HUES64 (cell line): ENCODE measurements at regions not wholly inside any gene's neighbourhood (a gene's known extent, or its start where the extent isn't known, plus 50 kb on each side); places are given as distances from the start of the nearest gene placed in this dataset.

ENCODE experiments used
- H3K27ac ChIP-seq: 2 replicates; pipeline ENCODE4 v1.7.0; 2013; ENCODE audit warnings: low read depth, low read length, inconsistent platforms
- H3K27me3 ChIP-seq: 2 replicates; pipeline ENCODE4 v1.6.1; 2013; ENCODE audit warnings: mild to moderate bottlenecking, low read length; ENCODE audit not compliant: insufficient read depth
- H3K36me3 ChIP-seq: 2 replicates; pipeline ENCODE4 v1.6.1; 2013; ENCODE audit warnings: mild to moderate bottlenecking, low read length; ENCODE audit not compliant: insufficient read depth
- H3K4me1 ChIP-seq: 2 replicates; pipeline ENCODE4 v1.6.1; 2013; ENCODE audit warnings: mild to moderate bottlenecking, low read length, moderate library complexity; ENCODE audit not compliant: insufficient read depth
- H3K4me3 ChIP-seq: 2 replicates; pipeline ENCODE4 v1.5.1; 2013; ENCODE audit warnings: mild to moderate bottlenecking, low read length, moderate library complexity
- H3K9ac ChIP-seq: 2 replicates; pipeline ENCODE4 v1.6.1; 2013; ENCODE audit warnings: mild to moderate bottlenecking, low read depth, low read length
- H3K9me3 ChIP-seq: 2 replicates; pipeline ENCODE4 v1.6.1; 2013; ENCODE audit warnings: low read depth, low read length; ENCODE audit not compliant: insufficient read depth
- WGBS: fragments of 150-250, 120-280 bp; methylation state at CpG from one replicate; pipeline ENCODE4 v1.1.7; 2013; ENCODE audit warnings: missing lambda C conversion rate; 5-methylcytosine and 5-hydroxymethylcytosine counted together

DNA sequence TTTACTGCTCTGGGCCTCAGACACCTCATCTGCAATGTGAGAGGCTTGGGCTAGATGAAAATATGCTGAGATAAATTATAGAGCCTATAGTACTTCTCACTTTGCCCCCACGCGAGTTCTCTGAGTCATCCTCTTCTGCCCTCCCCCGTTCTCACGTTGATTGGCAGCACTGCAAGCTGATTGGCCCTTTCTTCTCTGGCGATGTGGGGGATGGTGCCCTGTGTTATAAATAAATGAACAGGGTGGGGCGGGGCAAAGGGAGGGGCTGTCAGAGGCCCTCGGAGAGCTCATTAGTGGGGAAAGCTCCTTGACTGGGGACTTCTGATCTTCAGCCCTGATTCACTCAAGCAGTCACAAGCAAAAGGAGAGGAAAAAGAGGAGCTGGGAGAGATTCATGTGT, 64.3 kb upstream of the ZC3H12A start:
- no peaks in the 10 kb centered on the region for H3K36me3 ChIP-seq
- H3K27me3 ChIP-seq, result no peaks in the 10 kb centered on the region
- no peak overlapping the region for H3K9ac ChIP-seq
- no peak overlapping the region for H3K27ac ChIP-seq
- H3K9me3 ChIP-seq, result no peaks in the 10 kb centered on the region
- peaks cover 9% of the 10 kb centered on the region for H3K4me1 ChIP-seq
- WGBS, result 33% methylated on average over 7 of the region's 7 CpGs
- H3K4me3 ChIP-seq, result no peak overlapping the region

DNA sequence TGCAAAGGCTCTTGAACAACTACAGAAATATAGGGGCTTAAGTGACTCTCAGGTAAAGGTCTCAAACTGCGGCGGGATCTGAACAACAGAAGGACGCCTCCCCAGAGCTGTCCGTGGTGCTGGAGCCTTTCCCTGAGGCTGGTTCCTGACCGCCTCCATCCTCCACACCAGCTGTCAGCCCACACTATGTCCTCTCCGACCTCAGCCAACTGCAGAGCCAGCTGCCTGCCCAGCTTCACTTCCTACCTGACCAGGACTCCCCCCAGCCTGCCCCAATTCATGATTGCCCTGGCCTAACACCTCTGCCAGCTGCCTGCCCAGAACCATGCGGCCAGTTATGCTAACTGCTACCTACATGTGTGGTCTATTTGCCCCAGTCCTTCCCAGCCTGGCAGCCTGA, 63.6 kb upstream of the ZC3H12A start:
- WGBS, result 18% methylated on average over 7 of the region's 7 CpGs
- H3K27ac ChIP-seq, result no peak overlapping the region

DNA sequence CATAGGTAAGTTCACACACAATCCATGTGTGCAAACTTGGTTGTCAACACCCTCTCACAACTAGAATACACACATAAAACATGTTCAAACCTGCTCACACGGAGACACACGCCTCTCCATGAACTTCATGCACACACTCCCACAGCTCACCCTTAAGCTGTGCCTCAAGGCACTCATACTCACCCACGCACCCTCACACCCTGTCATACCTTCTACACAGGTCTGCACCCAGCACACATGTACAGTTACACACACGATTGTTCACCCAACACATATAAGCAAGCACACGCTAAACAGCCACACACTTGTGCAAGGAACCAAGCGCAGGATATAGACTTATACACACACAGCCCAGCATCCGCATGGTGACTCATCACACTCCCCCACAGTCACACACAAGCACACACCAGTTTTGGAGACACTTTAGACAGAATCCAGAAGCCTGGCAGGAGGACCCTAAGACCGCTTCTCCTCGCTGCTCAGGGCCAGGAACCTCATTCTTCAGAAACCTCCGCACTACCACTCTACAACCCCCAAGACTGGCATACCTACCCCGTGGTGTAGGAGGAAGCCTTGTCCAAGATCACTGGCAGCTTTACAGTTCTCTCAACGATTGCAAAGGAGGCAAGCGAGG, 58.7 kb upstream of the ZC3H12A start:
- no peaks in the 10 kb centered on the region for H3K36me3 ChIP-seq
- no peaks in the 10 kb centered on the region for H3K27me3 ChIP-seq
- H3K4me3 ChIP-seq, result no peak overlapping the region
- H3K27ac ChIP-seq, result no peak overlapping the region
- peaks cover 8% of the 10 kb centered on the region; the same call in 1 of the 2 replicates for H3K9me3 ChIP-seq
- H3K4me1 ChIP-seq, result no peaks in the 10 kb centered on the region
- H3K9ac ChIP-seq, result no peak overlapping the region
- WGBS, result 92% methylated on average over 13 of the region's 13 CpGs

More for the DNA sequence above, 63.6 kb upstream of the ZC3H12A start:
- Histone ChIP-seq H3K4me1 (peaks cover 9% of the 10 kb centered on the region), H3K36me3 (no peaks in the 10 kb centered on the region), H3K4me3 (no peak overlapping the region), H3K9ac (no peak overlapping the region), H3K9me3 (peaks cover 5% of the 10 kb centered on the region; the same call in 1 of the 2 replicates), H3K27me3 (no peaks in the 10 kb centered on the region)

DNA sequence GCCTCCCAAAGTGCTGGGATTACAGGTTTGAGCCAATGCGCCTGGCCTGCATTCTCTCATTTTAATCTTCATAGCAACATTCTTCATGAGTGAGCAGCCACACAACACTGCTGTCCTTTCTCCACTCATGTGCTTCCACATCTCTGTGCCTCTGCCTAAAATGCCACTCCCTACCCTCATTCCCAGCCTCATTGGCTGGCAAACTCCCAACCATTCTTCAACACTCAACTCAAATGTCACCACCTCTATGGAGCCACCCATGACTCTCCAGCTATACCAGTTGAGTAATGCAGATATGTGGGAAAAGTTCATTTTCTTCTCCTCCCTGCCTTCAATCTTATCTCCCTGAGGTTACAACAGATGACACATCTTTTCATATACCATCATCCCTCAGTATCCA, 53.9 kb upstream of the ZC3H12A start:
- Histone ChIP-seq H3K27me3 (no peaks in the 10 kb centered on the region), H3K36me3 (no peaks in the 10 kb centered on the region), H3K4me3 (no peak overlapping the region), H3K27ac (no peak overlapping the region), H3K9me3 (peaks cover 6% of the 10 kb centered on the region; the same call in 1 of the 2 replicates), H3K9ac (no peak overlapping the region), H3K4me1 (no peaks in the 10 kb centered on the region)
- 44% methylated on average over 1 of the region's 1 CpG for WGBS

DNA sequence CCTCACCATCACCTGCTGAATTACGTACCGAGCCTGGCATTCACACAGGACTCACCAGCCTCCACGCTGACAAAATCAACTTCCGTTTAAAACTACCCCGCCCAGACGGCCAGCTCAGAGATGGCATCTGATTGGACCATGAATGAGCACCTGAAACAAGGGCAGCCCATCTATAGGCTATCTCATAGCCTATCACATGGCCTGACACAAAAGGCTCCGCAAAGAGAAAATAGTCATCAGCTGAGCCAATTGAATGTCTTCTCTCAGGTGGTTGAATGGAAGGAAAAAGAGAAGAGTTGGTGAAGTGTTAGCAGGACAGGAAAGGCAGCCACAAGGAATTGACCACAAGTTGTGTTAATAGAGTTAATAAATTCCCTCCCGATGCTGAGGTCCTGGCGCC, 50.6 kb upstream of the ZC3H12A start:
- Histone ChIP-seq H3K27ac (no peak overlapping the region), H3K4me1 (no peaks in the 10 kb centered on the region), H3K27me3 (no peaks in the 10 kb centered on the region), H3K36me3 (no peaks in the 10 kb centered on the region), H3K4me3 (no peak overlapping the region), H3K9me3 (no peaks in the 10 kb centered on the region), H3K9ac (no peak overlapping the region)
- WGBS, result 89% methylated on average over 9 of the region's 9 CpGs

DNA sequence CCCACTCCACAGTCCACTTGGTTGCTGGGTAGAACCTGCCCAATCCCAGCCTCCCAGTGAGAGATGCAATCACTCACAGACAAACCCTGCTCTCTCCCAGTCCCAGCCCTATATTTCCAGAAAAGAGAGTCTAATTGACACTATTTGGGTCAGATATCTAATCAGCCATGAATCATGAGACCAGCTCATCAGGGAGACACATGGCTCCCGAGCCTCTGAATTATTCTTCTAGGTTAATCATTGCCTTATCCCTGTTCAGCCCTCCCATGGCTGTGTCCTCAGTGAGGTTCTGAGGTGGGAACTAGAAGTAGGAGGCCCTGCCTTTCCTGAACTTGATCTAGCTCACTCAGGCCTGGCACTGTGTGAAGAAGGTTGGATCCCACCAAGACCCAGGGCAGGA, 49.9 kb upstream of the ZC3H12A start:
- no peaks in the 10 kb centered on the region for H3K36me3 ChIP-seq
- no peak overlapping the region for H3K4me3 ChIP-seq
- H3K4me1 ChIP-seq, result no peaks in the 10 kb centered on the region
- WGBS, result 93% methylated on average over 1 of the region's 1 CpG
- H3K9ac ChIP-seq, result no peak overlapping the region
- H3K27ac ChIP-seq, result no peak overlapping the region
- no peaks in the 10 kb centered on the region for H3K27me3 ChIP-seq
- no peaks in the 10 kb centered on the region for H3K9me3 ChIP-seq
